Chondrocyte (in vitro differentiated cells): ENCODE measurements at regions not wholly inside any gene's neighbourhood (a gene's known extent, or its start where the extent isn't known, plus 50 kb on each side); places are given as distances from the start of the nearest gene placed in this dataset.
"Not testable (repeated sequence)": the region's sequence is repeated elsewhere in the genome, so short reads cannot be mapped to it uniquely, and the experiment has no call there.

Source experiments
- DNase-seq: peaks from one replicate; pipeline ENCODE4 v3.0.0; 2021; ENCODE audit warnings: mixed read lengths, low spot score
- H3K27ac Mint-ChIP-seq: one replicate; pipeline ENCODE4 v1.8.0; 2021; ENCODE audit warnings: mild to moderate bottlenecking, moderate library complexity, mixed read lengths; ENCODE audit not compliant: unreplicated experiment
- H3K27me3 Mint-ChIP-seq: 2 replicates; pipeline ENCODE4 v1.8.0; 2021; ENCODE audit warnings: low read depth, mixed read lengths
- H3K36me3 Mint-ChIP-seq: 2 replicates; pipeline ENCODE4 v1.8.0; 2021; ENCODE audit warnings: low read depth, mixed read lengths
- H3K4me1 Mint-ChIP-seq: 2 replicates; pipeline ENCODE4 v1.8.0; 2021; ENCODE audit warnings: low read depth, mild to moderate bottlenecking, mixed read lengths
- H3K4me3 Mint-ChIP-seq: one replicate; pipeline ENCODE4 v1.8.0; 2021; ENCODE audit warnings: mild to moderate bottlenecking, moderate library complexity, mixed read lengths; ENCODE audit not compliant: unreplicated experiment
- H3K9me3 Mint-ChIP-seq: 2 replicates; pipeline ENCODE4 v1.8.0; 2021; ENCODE audit warnings: low read depth, mixed read lengths
- TF ChIP-seq, protein P1 (sequence below): fragments of 200-600 bp; sonication (generic); IDR thresholded peaks from 2 replicates; pipeline ENCODE4 v1.5.0; 2021; ENCODE audit warnings: antibody characterized with exemption, mild to moderate bottlenecking, moderate library complexity

DNA sequence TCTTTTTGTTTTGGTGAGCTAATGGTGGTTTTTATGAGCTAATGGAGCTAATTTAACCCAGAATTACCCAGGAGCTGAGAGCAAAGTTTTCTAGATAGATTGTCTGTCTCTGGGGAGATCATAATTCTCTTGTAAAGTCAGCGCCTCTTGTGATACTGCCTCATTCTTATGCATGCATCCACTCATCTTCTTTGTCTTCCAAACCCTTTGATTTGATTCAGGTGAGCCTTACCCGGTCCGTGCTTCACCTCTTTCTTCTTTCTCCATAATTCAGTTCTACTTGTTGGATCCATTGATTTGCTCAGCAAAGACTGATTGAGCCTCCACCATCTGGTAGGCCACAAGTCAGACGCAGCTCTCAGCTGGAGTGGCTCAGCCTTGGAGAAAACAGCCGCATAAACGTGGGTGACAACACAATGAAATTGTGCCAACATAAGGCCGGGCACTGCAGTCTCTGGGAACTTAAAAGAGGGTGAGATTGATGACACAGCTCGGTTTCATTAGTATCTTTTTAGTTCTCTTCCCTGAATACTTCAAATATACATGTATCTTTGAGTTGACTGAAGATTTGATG is 158.5 kb upstream of the SH3BP4 start:
- H3K4me1 Mint-ChIP-seq: peaks cover 29% of the 10 kb centered on the region
- no peak overlapping the region for H3K4me3 Mint-ChIP-seq
- no peaks in the 10 kb centered on the region for H3K9me3 Mint-ChIP-seq
- TF ChIP-seq, protein P1, sequence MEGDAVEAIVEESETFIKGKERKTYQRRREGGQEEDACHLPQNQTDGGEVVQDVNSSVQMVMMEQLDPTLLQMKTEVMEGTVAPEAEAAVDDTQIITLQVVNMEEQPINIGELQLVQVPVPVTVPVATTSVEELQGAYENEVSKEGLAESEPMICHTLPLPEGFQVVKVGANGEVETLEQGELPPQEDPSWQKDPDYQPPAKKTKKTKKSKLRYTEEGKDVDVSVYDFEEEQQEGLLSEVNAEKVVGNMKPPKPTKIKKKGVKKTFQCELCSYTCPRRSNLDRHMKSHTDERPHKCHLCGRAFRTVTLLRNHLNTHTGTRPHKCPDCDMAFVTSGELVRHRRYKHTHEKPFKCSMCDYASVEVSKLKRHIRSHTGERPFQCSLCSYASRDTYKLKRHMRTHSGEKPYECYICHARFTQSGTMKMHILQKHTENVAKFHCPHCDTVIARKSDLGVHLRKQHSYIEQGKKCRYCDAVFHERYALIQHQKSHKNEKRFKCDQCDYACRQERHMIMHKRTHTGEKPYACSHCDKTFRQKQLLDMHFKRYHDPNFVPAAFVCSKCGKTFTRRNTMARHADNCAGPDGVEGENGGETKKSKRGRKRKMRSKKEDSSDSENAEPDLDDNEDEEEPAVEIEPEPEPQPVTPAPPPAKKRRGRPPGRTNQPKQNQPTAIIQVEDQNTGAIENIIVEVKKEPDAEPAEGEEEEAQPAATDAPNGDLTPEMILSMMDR: no peak
- peak overlapping the region; percentile 94 for H3K27ac Mint-ChIP-seq
- no peaks in the 10 kb centered on the region for H3K36me3 Mint-ChIP-seq
- no peak for DNase-seq
- H3K27me3 Mint-ChIP-seq: no peaks in the 10 kb centered on the region

- Mint-ChIP-seq H3K27me3 (no peaks in the 10 kb centered on the region), H3K27ac (peak overlapping the region; percentile 94), H3K36me3 (no peaks in the 10 kb centered on the region), H3K4me3 (peak overlapping the region; percentile 59), H3K4me1 (peaks cover 29% of the 10 kb centered on the region), H3K9me3 (no peaks in the 10 kb centered on the region)
- DNase-seq: no peak
- TF ChIP-seq, protein P1: no peak
These were observed 159.2 kb upstream of the SH3BP4 start for GRCh38 chr2:234792621-234793022.

- Mint-ChIP-seq H3K4me3 (peak overlapping the region; percentile 59), H3K27ac (peak overlapping the region; percentile 94), H3K4me1 (peaks cover 29% of the 10 kb centered on the region)
- DNase-seq, H3K9me3 Mint-ChIP-seq, H3K27me3 Mint-ChIP-seq, H3K36me3 Mint-ChIP-seq: not testable (repeated sequence)
These were observed 159.7 kb upstream of the SH3BP4 start for GRCh38 chr2:234792096-234792495.

DNA sequence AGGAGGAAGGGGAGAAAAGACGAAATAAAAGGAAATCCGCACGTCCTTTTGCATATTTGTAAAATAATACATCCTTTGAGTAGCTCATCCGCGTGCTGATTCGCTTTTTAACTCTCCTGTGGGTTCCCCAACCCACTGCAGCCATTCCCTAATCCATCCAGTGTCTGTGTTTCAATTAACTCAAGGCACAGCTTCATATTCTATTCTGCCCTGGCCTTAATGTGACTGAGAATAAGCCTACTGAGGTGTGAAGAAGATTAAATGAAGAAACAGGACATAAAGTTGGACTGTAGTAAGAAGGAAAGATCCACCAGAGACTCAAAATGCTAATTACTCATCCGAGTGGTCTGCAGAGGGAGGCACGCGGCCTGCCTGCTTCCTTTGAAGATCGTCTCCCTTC is 161.4 kb upstream of the SH3BP4 start:
- no peak overlapping the region for H3K27ac Mint-ChIP-seq
- H3K36me3 Mint-ChIP-seq: no peaks in the 10 kb centered on the region
- no peaks in the 10 kb centered on the region for H3K27me3 Mint-ChIP-seq
- TF ChIP-seq, protein P1: no peak
- H3K4me3 Mint-ChIP-seq: no peak overlapping the region
- H3K9me3 Mint-ChIP-seq: no peaks in the 10 kb centered on the region
- H3K4me1 Mint-ChIP-seq: peaks cover 25% of the 10 kb centered on the region
- no peak for DNase-seq

DNA sequence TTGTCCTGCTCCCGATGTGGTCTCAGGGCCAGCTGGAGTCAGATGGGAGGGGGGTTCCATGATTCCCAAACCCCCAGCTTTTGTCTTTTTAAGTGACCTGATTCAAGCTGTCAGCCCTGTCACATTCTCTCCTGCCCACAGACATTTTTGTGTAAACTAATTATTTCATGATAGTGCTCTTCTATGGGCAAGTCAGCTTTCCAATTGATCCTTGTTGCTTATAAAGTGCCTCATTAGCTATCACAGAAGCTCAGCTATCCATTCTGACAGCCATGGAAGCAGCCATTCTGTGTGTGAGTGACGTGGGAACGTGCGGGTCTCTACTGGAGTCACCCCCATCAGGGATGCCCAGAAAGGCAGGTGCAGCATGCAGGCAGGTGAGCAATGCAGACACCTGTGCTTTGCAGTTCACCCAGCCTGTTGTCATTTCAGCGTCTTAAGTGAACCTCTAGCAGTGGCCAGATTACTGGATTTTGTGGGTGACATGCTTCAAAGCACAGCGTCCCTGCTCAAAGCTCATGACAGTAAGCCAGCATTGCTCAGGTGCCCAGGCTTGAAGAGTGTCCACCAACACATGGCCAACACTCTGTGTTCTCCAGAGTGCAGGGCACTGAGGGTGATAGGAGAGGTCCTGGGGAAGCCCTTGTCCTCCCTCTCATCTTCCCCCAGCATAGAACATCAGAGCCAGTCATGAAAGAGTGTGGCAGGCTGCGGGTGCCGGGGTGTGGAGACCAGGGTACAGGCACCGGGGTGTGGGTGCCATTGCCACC is 162.1 kb upstream of the SH3BP4 start:
- no peaks in the 10 kb centered on the region for H3K9me3 Mint-ChIP-seq
- H3K36me3 Mint-ChIP-seq: no peaks in the 10 kb centered on the region
- no peak overlapping the region for H3K4me3 Mint-ChIP-seq
- no peak overlapping the region for H3K27ac Mint-ChIP-seq
- peaks cover 19% of the 10 kb centered on the region for H3K4me1 Mint-ChIP-seq
- DNase-seq: no peak
- TF ChIP-seq, protein P1: no peak
- H3K27me3 Mint-ChIP-seq: no peaks in the 10 kb centered on the region

DNA sequence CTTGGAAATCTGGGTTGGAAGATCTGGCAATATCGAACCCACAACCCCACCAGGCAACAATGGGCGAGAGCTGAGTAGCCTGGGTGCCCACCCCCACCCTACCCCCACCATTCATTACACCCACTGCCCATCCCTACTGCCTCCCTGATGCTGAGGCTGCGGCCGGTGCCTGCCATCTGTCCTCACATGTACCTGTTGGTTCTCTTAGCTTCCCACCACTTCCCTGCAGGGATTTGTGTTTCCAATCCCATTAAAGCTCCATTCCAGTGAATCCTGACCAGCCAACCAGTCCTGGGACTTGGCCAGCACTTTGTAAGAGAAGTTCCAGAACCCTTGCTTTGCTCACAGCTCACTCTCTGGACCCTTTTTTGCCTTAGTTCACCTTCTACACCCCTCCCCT is 163.0 kb upstream of the SH3BP4 start:
- Mint-ChIP-seq H3K36me3 (peaks cover 2% of the 10 kb centered on the region), H3K9me3 (peaks cover 7% of the 10 kb centered on the region), H3K4me3 (no peak overlapping the region), H3K27me3 (no peaks in the 10 kb centered on the region), H3K27ac (no peak overlapping the region), H3K4me1 (peaks cover 19% of the 10 kb centered on the region)
- TF ChIP-seq, protein P1: no peak
- DNase-seq: no peak
